DLD1 (cell line): ENCODE measurements at regions not wholly inside any gene's neighbourhood (a gene's known extent, or its start where the extent isn't known, plus 50 kb on each side); places are given as distances from the start of the nearest gene placed in this dataset.

Source experiments
- in situ Hi-C: cut with HindIII; loops from 2 replicates; pipeline ENCODE4 v1.10.0; 2017; ENCODE audit warnings: low sequenced_read_pairs

DNA sequence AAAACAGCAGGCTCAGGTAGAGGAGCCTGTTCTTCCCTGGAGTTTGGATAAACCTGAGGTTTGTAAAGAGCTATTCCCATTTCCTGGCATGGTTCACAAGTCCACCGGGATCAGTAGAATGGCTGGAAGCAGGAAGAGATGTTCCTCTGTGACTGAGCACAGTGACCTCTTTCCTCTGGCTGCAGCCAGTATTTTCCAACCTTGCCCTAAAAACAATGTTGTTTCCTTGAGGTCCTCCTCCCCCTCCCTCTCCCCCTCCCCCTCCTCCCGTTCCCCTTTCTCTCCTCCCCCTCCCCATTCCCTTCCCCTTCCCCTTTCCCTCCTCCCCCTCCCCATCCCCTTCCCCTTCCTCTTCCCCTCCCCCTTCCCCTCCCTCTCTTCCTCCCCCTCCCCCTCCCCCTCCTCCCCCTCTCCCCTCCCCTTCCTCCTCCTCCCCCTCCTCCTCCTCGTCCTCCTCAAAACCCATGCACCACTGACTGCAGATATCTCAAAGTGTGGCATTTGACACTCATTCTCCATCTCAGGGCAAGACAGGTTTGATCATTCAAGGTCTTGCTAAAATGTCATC, 58.9 kb upstream of the MON1B start:
- in situ Hi-C loops: no loop called here

DNA sequence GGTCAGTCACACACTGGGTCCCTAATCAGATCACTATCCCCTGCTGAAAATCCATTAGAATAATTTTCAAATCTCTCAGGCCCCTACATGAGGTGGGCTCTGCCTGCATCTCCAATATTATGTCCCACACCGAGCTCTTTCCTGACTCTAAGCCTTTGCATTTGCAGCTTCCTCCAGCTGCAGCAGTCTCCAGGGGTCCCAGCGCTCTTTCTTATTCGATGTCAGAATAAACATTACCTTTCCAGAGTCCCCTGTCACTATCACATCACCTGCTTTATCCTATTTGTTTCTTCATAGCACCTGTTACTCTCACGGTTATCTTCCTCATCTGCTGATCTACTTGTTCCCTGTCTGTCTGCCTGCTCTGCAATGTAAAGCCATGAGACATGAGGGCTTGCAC, 57.3 kb upstream of the MON1B start:
- in situ Hi-C loops: no loop called here

DNA sequence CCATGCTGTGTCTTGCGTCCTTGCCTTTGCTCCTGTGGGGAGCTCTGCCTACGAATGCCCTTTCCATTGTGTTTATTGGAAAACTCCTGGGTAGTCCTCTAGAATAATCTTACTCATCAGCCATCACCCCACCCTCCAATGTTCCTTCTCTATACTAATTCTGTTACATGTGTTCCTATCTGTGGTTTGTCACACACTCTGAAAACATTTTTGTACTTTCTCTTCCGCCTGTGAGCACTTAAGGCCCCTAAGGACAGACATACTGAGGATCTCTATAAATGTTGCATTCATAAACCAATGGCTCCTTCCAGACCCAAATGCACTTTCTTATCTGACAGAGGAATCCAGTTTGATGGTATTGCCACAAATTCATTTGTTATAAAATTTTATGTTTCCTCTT, 53.9 kb upstream of the MON1B start:
- in situ Hi-C loops: no loop called here
